ENCODE measurements at regions not wholly inside any gene's neighbourhood (a gene's known extent, or its start where the extent isn't known, plus 50 kb on each side); places are given as distances from the start of the nearest gene placed in this dataset.

GRCh38 chr5:124200381-124200780, 546.1 kb downstream of the ZNF608 start:
- H3K9ac ChIP-seq (ENCODE audit: extremely low read depth, insufficient read length, low read length) = no peak overlapping the region
- Mint-ChIP-seq H3K4me1 (peaks cover 2% of the 10 kb centered on the region in 2 experiments; a peak in 1 of 4 replicates), H3K9me3 (peaks cover 43 to 53% of the 10 kb centered on the region in 2 experiments), H3K36me3 (ENCODE audit: insufficient read depth in 1 of 3, low read depth in 3 of 3) (peaks cover 28 to 50% (median 36%) of the 10 kb centered on the region in 3 experiments), H3K4me3 (no peak overlapping the region), H3K27me3 (ENCODE audit: low read depth) (no peaks in the 10 kb centered on the region), H3K27ac (no peak overlapping the region)
- H4K5ac ChIP-seq (ENCODE audit: insufficient read length, low read depth, low read length) = no peak overlapping the region
- H3K18ac ChIP-seq (ENCODE audit: insufficient read length, low read depth, low read length) = no peak overlapping the region
- no peak for DNase-seq
- H2AFZ ChIP-seq (ENCODE audit: low read length) = no peak overlapping the region
- no peaks in the 10 kb centered on the region for H3K79me1 ChIP-seq (ENCODE audit: insufficient read depth, low read depth, low read length, poor library complexity, severe bottlenecking)
- H3K9me3 ChIP-seq (ENCODE audit: control insufficient read depth, low read depth, low read length) = peaks cover 20% of the 10 kb centered on the region
- H3K56ac ChIP-seq (ENCODE audit: insufficient read length, low read depth, low read length) = no peak overlapping the region
- no peak overlapping the region for H3K4me2 ChIP-seq (ENCODE audit: insufficient read depth, insufficient read length, low read length)
- H4K8ac ChIP-seq (replicated peaks; ENCODE audit: insufficient read length, low read depth, low read length) = no peak overlapping the region
- no peak overlapping the region for H2BK120ac ChIP-seq (ENCODE audit: low read depth, low read length, poor library complexity, severe bottlenecking)
- no peaks in the 10 kb centered on the region for H3K4me1 ChIP-seq (ENCODE audit: insufficient read depth, low read length)
- no peaks in the 10 kb centered on the region for H3K27me3 ChIP-seq (ENCODE audit: insufficient read depth, low read length)
- no peaks in the 10 kb centered on the region for H3K79me2 ChIP-seq (ENCODE audit: insufficient read depth, low read length)
- H3K4ac ChIP-seq (ENCODE audit: low read depth, low read length) = no peak overlapping the region
- no peak overlapping the region for H2BK20ac ChIP-seq (ENCODE audit: low read depth, low read length, poor library complexity, severe bottlenecking)
- no peaks in the 10 kb centered on the region for H3K23me2 ChIP-seq (ENCODE audit: insufficient read length, low read depth, low read length, poor library complexity, severe bottlenecking)
- no peak overlapping the region for H4K91ac ChIP-seq (ENCODE audit: insufficient read length, low read depth, low read length)
- TF ChIP-seq CTCF (conservative IDR thresholded peaks at IDR 0.05) = no peak
- WGBS (ENCODE audit: extremely low coverage, insufficient read length, low lambda C conversion rate) = no CpG with 5 or more reads among the region's 1 CpG
- no peak overlapping the region for H2BK15ac ChIP-seq (ENCODE audit: low read depth, low read length)
- H3T11ph ChIP-seq (ENCODE audit: low read length) = no peak overlapping the region
- H2BK12ac ChIP-seq (ENCODE audit: insufficient read length, low read depth, low read length) = no peak overlapping the region
- no peaks in the 10 kb centered on the region for H4K20me1 ChIP-seq (ENCODE audit: control insufficient read depth, insufficient read depth, insufficient read length)
- no peak overlapping the region for H3K27ac ChIP-seq (ENCODE audit: insufficient read length, low read depth, low read length)
- H3K14ac ChIP-seq (ENCODE audit: insufficient read depth, low read length) = no peak overlapping the region
- H2BK5ac ChIP-seq (ENCODE audit: insufficient read length, low read length) = no peak overlapping the region
- no peak overlapping the region for H2AK5ac ChIP-seq (ENCODE audit: insufficient read length, low read length)
- no peak overlapping the region for H3K23ac ChIP-seq (ENCODE audit: insufficient read length, low read depth, low read length)
